ENCODE measurements at regions not wholly inside any gene's neighbourhood (a gene's known extent, or its start where the extent isn't known, plus 50 kb on each side); places are given as distances from the start of the nearest gene placed in this dataset.

DNA sequence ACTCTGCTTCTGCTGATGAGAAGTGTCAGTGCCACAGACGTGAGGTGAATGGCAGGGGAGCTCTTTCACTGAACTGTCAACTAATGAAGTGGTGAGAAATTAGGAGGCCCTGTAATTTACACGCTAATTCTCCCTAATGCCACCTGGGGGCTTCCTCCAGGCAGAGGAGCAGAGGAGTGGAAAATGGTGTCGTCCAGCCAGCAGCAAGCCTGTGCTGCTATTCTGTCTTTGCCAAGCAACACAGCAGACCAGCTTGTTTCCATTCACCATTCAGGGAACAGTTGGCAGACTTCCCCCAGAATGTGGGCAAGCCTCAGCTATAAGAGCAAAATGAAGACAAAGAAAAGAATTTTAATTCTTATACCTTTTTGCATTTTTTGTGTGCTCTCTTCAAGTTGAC lies 245.2 kb upstream of the TET2 start:
- H2AFZ ChIP-seq (ENCODE audit: low read length), result no peak overlapping the region
- no peak for TF ChIP-seq EZH2phosphoT487 (IDR thresholded peaks at IDR 0.05; ENCODE audit: borderline replicate concordance)
- TF ChIP-seq, protein P1, sequence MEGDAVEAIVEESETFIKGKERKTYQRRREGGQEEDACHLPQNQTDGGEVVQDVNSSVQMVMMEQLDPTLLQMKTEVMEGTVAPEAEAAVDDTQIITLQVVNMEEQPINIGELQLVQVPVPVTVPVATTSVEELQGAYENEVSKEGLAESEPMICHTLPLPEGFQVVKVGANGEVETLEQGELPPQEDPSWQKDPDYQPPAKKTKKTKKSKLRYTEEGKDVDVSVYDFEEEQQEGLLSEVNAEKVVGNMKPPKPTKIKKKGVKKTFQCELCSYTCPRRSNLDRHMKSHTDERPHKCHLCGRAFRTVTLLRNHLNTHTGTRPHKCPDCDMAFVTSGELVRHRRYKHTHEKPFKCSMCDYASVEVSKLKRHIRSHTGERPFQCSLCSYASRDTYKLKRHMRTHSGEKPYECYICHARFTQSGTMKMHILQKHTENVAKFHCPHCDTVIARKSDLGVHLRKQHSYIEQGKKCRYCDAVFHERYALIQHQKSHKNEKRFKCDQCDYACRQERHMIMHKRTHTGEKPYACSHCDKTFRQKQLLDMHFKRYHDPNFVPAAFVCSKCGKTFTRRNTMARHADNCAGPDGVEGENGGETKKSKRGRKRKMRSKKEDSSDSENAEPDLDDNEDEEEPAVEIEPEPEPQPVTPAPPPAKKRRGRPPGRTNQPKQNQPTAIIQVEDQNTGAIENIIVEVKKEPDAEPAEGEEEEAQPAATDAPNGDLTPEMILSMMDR (conservative IDR thresholded peaks at IDR 0.05; ENCODE audit: low read length), result no peak

DNA sequence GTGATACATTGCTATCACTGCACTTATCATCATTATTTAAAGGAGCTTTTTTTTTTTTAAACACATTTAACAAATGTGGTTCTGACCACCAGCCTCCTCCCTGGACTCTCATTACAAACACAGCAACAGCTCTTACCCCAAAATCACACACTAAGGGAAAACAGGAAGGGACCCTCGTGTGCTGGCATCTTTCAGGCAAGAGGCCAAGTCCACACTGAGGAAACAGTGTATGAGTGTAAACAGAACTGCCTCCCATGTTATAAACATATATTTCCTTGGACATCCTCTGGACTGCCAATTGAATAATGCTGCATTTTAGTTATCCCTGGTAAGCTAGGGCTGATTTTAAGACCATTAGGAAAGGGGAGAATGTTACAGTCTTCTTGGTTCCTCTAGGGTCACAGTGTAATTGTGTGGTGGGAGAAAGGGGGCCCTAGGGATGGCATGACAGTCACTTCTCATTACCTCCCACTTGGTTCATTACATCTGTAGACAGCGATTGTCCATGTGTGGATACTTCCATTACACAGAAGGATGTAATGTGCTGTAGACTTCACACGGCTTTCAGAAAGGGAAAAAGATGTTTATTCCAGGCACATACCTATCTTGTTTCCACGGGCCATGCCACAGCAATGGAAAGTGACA lies 244.6 kb upstream of the TET2 start:
- H3K9me3 ChIP-seq (ENCODE audit: insufficient read depth, low read depth, low read length), result no peaks in the 10 kb centered on the region
- no peaks in the 10 kb centered on the region for H3K9me2 ChIP-seq (replicated peaks; ENCODE audit: low read depth, low read length)
- H3K4me3 ChIP-seq (ENCODE audit: low read length, poor library complexity, severe bottlenecking), result no peak overlapping the region
- H3K79me2 ChIP-seq (ENCODE audit: insufficient read depth, low read length), result no peaks in the 10 kb centered on the region
- H3K4me2 ChIP-seq (ENCODE audit: low read depth, low read length, poor library complexity, severe bottlenecking), result no peak overlapping the region
- no peak overlapping the region for H2AFZ ChIP-seq (ENCODE audit: low read length)
- no peaks in the 10 kb centered on the region for H3F3A ChIP-seq (ENCODE audit: low read depth)
- no peaks in the 10 kb centered on the region for H4K20me1 ChIP-seq (ENCODE audit: insufficient read depth, low read length, poor library complexity, severe bottlenecking)
- H3K4me1 ChIP-seq (ENCODE audit: insufficient read depth, low read length, poor library complexity, severe bottlenecking), result no peaks in the 10 kb centered on the region
- no peaks in the 10 kb centered on the region for H3K27me3 ChIP-seq (ENCODE audit: insufficient read depth, low read length, poor library complexity, severe bottlenecking)
- no peaks in the 10 kb centered on the region for H3K36me3 ChIP-seq (ENCODE audit: insufficient read depth, low read length)
- TF ChIP-seq, protein P1 (conservative IDR thresholded peaks at IDR 0.05; ENCODE audit: low read length), result no peak
- no peak for TF ChIP-seq EZH2phosphoT487 (IDR thresholded peaks at IDR 0.05; ENCODE audit: borderline replicate concordance)
- H3K9ac ChIP-seq (ENCODE audit: low read depth, low read length, poor library complexity, severe bottlenecking), result no peak overlapping the region

More for the DNA sequence above, 245.2 kb upstream of the TET2 start:
- H3K4me2 ChIP-seq (ENCODE audit: low read depth, low read length, poor library complexity, severe bottlenecking), result no peak overlapping the region
- H3K9me2 ChIP-seq (replicated peaks; ENCODE audit: low read depth, low read length), result no peaks in the 10 kb centered on the region
- no peaks in the 10 kb centered on the region for H3K79me2 ChIP-seq (ENCODE audit: insufficient read depth, low read length)
- H3K4me3 ChIP-seq (ENCODE audit: low read length, poor library complexity, severe bottlenecking), result no peak overlapping the region
- H3K4me1 ChIP-seq (ENCODE audit: insufficient read depth, low read length, poor library complexity, severe bottlenecking), result no peaks in the 10 kb centered on the region
- H3K9me3 ChIP-seq (ENCODE audit: insufficient read depth, low read depth, low read length), result no peaks in the 10 kb centered on the region
- no peaks in the 10 kb centered on the region for H4K20me1 ChIP-seq (ENCODE audit: insufficient read depth, low read length, poor library complexity, severe bottlenecking)
- no peaks in the 10 kb centered on the region for H3K36me3 ChIP-seq (ENCODE audit: insufficient read depth, low read length)
- H3F3A ChIP-seq (ENCODE audit: low read depth), result no peaks in the 10 kb centered on the region
- H3K27me3 ChIP-seq (ENCODE audit: insufficient read depth, low read length, poor library complexity, severe bottlenecking), result no peaks in the 10 kb centered on the region
- H3K9ac ChIP-seq (ENCODE audit: low read depth, low read length, poor library complexity, severe bottlenecking), result no peak overlapping the region

DNA sequence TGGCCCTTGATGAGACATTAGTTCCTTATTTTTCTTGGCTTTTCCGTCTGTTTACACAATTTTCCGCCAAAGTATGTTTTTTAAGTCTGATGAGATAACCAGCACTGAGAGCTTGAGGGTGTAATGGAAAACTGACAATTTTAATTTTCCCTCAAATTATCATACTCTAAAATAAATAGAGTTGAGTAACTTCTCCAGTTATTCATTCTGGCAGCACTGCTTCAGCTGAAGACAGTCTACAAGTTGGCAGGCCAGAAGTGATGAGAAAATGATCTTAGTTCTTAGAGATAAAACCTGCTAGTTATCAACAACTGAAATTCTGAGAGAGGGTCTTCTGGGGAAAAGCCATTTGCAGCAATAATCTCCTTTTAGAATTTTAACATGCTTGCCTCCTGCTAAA lies 241.6 kb upstream of the TET2 start:
- H2AFZ ChIP-seq (ENCODE audit: low read length), result no peak overlapping the region
- no peaks in the 10 kb centered on the region for H3K27me3 ChIP-seq (ENCODE audit: insufficient read depth, low read length, poor library complexity, severe bottlenecking)
- H3K9ac ChIP-seq (ENCODE audit: low read depth, low read length, poor library complexity, severe bottlenecking), result no peak overlapping the region
- H3K4me1 ChIP-seq (ENCODE audit: insufficient read depth, low read length, poor library complexity, severe bottlenecking), result no peaks in the 10 kb centered on the region
- no peaks in the 10 kb centered on the region for H3K79me2 ChIP-seq (ENCODE audit: insufficient read depth, low read length)
- no peak overlapping the region for H3K4me2 ChIP-seq (ENCODE audit: low read depth, low read length, poor library complexity, severe bottlenecking)
- no peak overlapping the region for H3K4me3 ChIP-seq (ENCODE audit: low read length, poor library complexity, severe bottlenecking)
- TF ChIP-seq, protein P1 (conservative IDR thresholded peaks at IDR 0.05; ENCODE audit: low read length), result no peak
- no peak for TF ChIP-seq EZH2phosphoT487 (IDR thresholded peaks at IDR 0.05; ENCODE audit: borderline replicate concordance)
- H3K9me3 ChIP-seq (ENCODE audit: insufficient read depth, low read depth, low read length), result no peaks in the 10 kb centered on the region
- H3K9me2 ChIP-seq (replicated peaks; ENCODE audit: low read depth, low read length), result no peaks in the 10 kb centered on the region
- no peaks in the 10 kb centered on the region for H3K36me3 ChIP-seq (ENCODE audit: insufficient read depth, low read length)
- no peaks in the 10 kb centered on the region for H4K20me1 ChIP-seq (ENCODE audit: insufficient read depth, low read length, poor library complexity, severe bottlenecking)
- no peaks in the 10 kb centered on the region for H3F3A ChIP-seq (ENCODE audit: low read depth)

All from Loucy (cell line).